Ascending aorta (tissue), 2 donors: ENCODE measurements at regions not wholly inside any gene's neighbourhood (a gene's known extent, or its start where the extent isn't known, plus 50 kb on each side); places are given as distances from the start of the nearest gene placed in this dataset.
"Not testable (repeated sequence)": the region's sequence is repeated elsewhere in the genome, so short reads cannot be mapped to it uniquely, and the experiment has no call there.

Experiments
- DNase-seq, 2 donors: peaks; one replicate each; pipeline ENCODE4 v3.0.0-alpha.2; 2019; ENCODE audit warnings: low spot score in 2 of 2
- H3K27ac ChIP-seq, 2 donors: fragments of 200-600 bp; sonication (generic); one replicate each; pipeline ENCODE4 v1.5.1; 2016 to 2017; ENCODE audit warnings: mild to moderate bottlenecking in 1 of 2
- H3K27me3 ChIP-seq: fragments of 200-600 bp; sonication (generic); one replicate; pipeline ENCODE4 v1.5.1; 2017
- H3K36me3 ChIP-seq, 2 donors: fragments of 200-600 bp; sonication (generic); one replicate each; pipeline ENCODE4 v1.5.1; 2016
- H3K4me1 ChIP-seq, 2 donors: fragments of 200-600 bp; sonication (generic); one replicate each; pipeline ENCODE4 v1.5.1; 2016 to 2017; ENCODE audit warnings: mild to moderate bottlenecking in 1 of 2
- H3K4me3 ChIP-seq, 2 donors: fragments of 200-600 bp; sonication (generic); one replicate each; pipeline ENCODE4 v1.5.1; 2016 to 2017; ENCODE audit warnings: mild to moderate bottlenecking in 1 of 2
- H3K9me3 ChIP-seq, 2 donors: fragments of 200-600 bp; sonication (generic); one replicate each; pipeline ENCODE4 v1.5.1; 2016
- intact Hi-C: fragments of 100-400 bp; cut with DNase I; formaldehyde crosslinking; loops from one replicate; pipeline ENCODE4 v1.15.1; 2023
- TF ChIP-seq, protein P1 (sequence below), 3 experiments: fragments of 200-600 bp in 2 of 3; fragments of 450-650 bp in 1 of 3; sonication (generic) in 2 of 3; IDR thresholded peaks; one replicate each; pipeline ENCODE4 v1.5.1; 2016 to 2019; ENCODE audit warnings: antibody characterized with exemption in 3 of 3, mild to moderate bottlenecking in 1 of 3, moderate library complexity in 1 of 3

DNA sequence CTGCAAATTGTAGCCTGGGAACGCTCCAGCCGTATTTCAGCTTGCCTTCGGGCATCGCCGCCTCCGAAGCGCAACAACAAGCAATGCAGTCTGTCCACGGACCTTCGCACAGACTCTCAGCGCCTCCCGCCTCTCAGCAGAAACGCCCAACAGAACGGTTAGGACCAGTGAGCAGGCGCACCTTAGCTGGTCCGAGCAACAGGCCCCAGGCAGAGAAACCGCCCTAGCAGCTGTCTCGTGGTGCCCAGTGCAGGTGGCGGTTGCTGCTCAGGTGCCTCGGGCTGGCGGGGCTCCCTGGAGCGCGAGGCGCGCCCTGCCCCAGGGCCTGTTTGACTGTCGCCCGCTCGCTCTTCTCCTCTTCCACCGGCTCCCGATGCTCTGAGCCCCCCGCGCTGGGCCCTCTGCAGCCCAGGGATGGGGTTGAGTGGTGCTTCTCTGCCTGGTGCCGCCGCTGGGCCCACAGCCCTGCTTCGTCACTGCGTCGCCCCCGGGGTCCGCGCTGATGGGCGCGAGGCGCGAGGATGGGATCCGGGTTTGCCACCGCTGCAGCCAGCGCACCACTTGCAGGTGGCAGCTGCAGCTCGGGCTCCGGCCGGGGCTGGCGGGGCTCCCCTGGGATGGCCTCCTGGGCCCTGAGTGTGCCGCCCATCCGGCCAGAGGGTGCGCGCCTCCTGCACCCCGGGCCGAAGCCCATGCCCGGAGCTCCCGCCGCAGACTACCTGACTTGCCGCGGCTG, 268.4 kb upstream of the FRG2C start:
- no peaks in the 10 kb centered on the region for H3K36me3 ChIP-seq
- H3K4me3 ChIP-seq, result peak overlapping the region; percentile 18 to 63
- no peak overlapping the region for H3K27ac ChIP-seq
- TF ChIP-seq, protein P1, sequence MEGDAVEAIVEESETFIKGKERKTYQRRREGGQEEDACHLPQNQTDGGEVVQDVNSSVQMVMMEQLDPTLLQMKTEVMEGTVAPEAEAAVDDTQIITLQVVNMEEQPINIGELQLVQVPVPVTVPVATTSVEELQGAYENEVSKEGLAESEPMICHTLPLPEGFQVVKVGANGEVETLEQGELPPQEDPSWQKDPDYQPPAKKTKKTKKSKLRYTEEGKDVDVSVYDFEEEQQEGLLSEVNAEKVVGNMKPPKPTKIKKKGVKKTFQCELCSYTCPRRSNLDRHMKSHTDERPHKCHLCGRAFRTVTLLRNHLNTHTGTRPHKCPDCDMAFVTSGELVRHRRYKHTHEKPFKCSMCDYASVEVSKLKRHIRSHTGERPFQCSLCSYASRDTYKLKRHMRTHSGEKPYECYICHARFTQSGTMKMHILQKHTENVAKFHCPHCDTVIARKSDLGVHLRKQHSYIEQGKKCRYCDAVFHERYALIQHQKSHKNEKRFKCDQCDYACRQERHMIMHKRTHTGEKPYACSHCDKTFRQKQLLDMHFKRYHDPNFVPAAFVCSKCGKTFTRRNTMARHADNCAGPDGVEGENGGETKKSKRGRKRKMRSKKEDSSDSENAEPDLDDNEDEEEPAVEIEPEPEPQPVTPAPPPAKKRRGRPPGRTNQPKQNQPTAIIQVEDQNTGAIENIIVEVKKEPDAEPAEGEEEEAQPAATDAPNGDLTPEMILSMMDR (IDR thresholded peaks at IDR 0.05), result no peak
- no peaks in the 10 kb centered on the region for H3K9me3 ChIP-seq
- no peaks in the 10 kb centered on the region for H3K27me3 ChIP-seq
- intact Hi-C loops, result no loop called here
- H3K4me1 ChIP-seq, result no peaks in the 10 kb centered on the region
- no peak for DNase-seq

DNA sequence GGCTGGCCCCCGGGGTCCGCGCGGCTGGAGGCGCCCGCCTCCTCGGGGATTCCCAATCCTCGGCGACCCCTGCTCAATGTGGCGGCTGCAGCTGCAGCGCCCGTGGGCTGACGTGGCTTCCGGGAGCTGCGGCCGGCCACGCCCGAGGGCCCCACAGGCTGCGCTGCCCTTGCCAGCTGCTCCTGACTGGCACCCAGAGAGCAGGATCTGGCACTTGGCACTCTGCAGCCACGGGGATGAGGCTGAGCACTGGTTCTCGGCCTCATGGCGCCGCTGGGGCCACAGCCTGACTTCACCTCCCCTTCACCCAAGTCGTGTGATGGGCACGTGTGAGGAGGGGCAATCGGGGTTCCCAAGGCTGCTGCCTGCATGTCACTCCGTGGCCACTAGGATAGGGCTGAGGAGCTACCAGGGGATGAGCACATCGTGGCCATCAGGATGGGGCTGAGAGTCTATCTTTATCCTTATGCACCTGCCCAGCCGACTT, 267.8 kb upstream of the FRG2C start:
- Histone ChIP-seq H3K9me3 (no peaks in the 10 kb centered on the region), H3K4me3 (peak overlapping the region; percentile 18 to 63), H3K27ac (no peak overlapping the region), H3K4me1 (no peaks in the 10 kb centered on the region), H3K36me3 (no peaks in the 10 kb centered on the region), H3K27me3 (no peaks in the 10 kb centered on the region)
- TF ChIP-seq, protein P1 (IDR thresholded peaks at IDR 0.05), result no peak
- intact Hi-C loops, result no loop called here
- no peak for DNase-seq

- DNase-seq, intact Hi-C loops, H3K4me1 ChIP-seq: not testable (repeated sequence)
These were observed 266.6 kb upstream of the FRG2C start for GRCh38 chr3:75397486-75397885.

DNA sequence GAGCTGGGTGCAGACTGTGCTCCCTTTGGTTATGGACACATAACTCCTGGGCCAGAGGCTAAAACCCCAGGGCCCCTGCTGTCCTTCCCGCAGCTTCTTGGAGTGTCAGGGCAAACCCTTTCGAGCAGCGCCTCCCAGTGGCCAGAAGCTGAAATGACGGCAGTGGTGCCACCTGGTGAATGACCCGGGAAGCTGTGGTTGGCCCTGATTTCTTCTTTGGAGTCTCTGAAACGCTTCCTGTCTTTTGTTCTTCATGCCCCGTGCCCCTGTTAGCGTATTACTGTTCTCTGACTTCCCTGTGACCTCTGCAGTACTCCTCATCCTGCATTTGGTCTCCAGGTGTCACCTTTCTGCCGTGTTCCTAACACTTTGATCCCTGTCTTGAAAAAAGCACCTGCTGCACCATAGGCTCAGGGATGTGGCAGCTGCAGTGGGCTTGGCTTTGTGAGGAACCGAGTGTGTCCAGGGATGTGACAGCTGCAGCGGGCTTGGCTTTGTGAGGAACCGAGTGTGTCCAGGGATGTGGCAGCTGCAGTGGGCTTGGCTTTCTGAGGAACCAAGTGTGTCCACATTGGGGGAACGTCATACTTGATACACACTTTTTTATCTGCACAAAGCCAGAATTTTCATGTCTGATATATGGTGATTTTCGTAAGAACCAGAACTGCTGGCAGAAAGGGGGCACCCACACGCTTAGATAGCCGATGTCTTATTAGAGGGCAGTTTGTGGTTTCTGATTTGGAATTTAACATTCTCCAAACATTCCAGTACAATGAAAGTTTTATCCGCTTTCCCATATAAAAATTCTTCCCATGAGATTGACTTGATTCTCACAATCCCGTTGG, 241.8 kb upstream of the FRG2C start:
- not testable (repeated sequence) for H3K27me3 ChIP-seq, H3K4me3 ChIP-seq, H3K27ac ChIP-seq, H3K4me1 ChIP-seq, H3K9me3 ChIP-seq
- intact Hi-C loops, result loop anchor here (1.0 kb wide), 1 partner anchor 126 kb away; no protein-coding TSS in a partner anchor
- TF ChIP-seq, protein P1 (IDR thresholded peaks at IDR 0.05), result peak; percentile 57 to 74 (median 67)
- DNase-seq, result peak in 1 of 2 donors; percentile 71
- peaks cover 16% of the 10 kb centered on the region in 2 donors for H3K36me3 ChIP-seq

More at GRCh38 chr3:75397486-75397885, 266.6 kb upstream of the FRG2C start:
- H3K36me3 ChIP-seq, H3K27me3 ChIP-seq, H3K9me3 ChIP-seq, H3K27ac ChIP-seq, H3K4me3 ChIP-seq: not testable (repeated sequence)

DNA sequence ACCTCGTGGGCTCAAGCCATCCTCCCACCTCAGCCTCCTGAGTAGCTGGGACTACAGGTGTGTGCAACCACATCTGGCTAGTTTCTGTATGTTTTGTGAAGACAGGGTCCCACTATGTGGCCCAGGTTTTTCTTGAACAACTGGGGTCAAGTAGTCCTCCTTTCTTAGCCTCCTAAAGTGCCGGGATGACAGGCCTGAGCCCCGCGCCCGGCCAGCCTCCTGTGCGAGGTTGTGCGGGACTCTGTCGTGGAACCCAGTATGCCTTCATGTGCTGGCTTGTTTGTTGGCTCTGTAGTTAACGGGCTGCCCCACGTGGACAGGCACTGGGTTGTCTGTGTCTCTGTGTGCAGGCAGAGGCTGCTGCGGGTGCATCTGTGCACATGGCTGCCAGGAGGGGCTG, 238.7 kb upstream of the FRG2C start:
- not testable (repeated sequence) for H3K27ac ChIP-seq, H3K4me1 ChIP-seq, H3K4me3 ChIP-seq, DNase-seq, H3K9me3 ChIP-seq, H3K27me3 ChIP-seq
- intact Hi-C loops, result loop anchor here (5.0 kb wide), 1 partner anchor 217 kb away; no protein-coding TSS in a partner anchor
- H3K36me3 ChIP-seq, result peaks cover 16 to 27% of the 10 kb centered on the region in 2 donors

DNA sequence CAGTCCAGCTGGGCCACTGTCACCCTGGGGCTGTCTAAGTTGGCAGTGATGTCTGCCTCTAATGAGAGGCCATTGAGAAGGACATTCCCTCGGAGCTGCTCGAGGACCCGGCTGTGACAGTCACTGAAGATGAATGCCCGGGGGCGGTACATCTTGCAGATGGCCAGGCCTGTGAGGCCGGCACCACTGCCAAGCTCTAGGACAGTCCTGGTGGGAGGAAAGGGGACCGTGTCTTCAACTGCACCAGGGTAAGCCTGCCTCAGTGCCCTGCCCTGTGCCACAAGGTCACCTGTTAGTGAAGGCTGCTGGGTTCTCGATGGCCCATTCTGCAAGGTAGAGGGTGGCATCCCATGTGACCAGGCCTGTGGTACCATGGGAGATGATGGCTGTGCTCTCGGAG, 236.6 kb upstream of the FRG2C start:
- not testable (repeated sequence) for H3K27ac ChIP-seq
- H3K36me3 ChIP-seq, result peaks cover 16 to 37% of the 10 kb centered on the region in 2 donors

GRCh38 chr3:75427906-75428305, 236.2 kb upstream of the FRG2C start:
- not testable (repeated sequence) for H3K4me3 ChIP-seq, H3K4me1 ChIP-seq, H3K27ac ChIP-seq, H3K27me3 ChIP-seq, DNase-seq, H3K9me3 ChIP-seq
- H3K36me3 ChIP-seq, result peaks cover 16 to 37% of the 10 kb centered on the region in 2 donors
- intact Hi-C loops, result loop anchor here (2.0 to 5.0 kb wide), 2 partner anchors 133 to 214 kb away; no protein-coding TSS in a partner anchor

More for the DNA sequence above, 236.6 kb upstream of the FRG2C start:
- not testable (repeated sequence) for H3K4me1 ChIP-seq, H3K4me3 ChIP-seq, H3K9me3 ChIP-seq, DNase-seq, H3K27me3 ChIP-seq
- intact Hi-C loops, result loop anchor here (5.0 kb wide), 1 partner anchor 215 kb away; no protein-coding TSS in a partner anchor
